GM21529 (cell line): ENCODE measurements at regions not wholly inside any gene's neighbourhood (a gene's known extent, or its start where the extent isn't known, plus 50 kb on each side); places are given as distances from the start of the nearest gene placed in this dataset.
A peak's percentile ranks its signal among the peaks of the same experiment; 100 is the strongest.
"Not testable (repeated sequence)": the region's sequence is repeated elsewhere in the genome, so short reads cannot be mapped to it uniquely, and the experiment has no call there.

Source experiments
- ATAC-seq: cut with Tn5 transposase; IDR thresholded peaks from one replicate; pipeline ENCODE4 v1.9.1; 2021; ENCODE audit not compliant: unreplicated experiment

DNA sequence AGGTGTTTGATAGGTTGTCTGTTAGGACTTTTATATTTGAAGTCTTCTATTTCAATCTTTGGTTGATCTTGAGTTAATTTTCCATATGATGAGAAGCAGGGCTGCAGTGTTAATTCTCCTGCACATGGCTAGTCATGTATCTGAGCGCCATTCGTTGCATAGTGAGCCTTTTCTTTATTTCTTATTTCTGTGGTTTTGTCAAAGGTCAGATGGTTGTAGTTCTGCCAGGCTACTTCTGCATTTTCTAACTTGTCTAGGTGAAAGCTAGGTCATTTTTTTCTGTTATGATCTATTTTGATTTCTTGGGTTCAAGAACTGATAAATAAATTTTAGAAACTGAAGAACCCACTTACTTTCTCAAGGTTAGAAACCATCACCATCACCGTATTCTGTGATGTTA is 56.7 kb downstream of the CCDC74A start:
- ATAC-seq: no peak

DNA sequence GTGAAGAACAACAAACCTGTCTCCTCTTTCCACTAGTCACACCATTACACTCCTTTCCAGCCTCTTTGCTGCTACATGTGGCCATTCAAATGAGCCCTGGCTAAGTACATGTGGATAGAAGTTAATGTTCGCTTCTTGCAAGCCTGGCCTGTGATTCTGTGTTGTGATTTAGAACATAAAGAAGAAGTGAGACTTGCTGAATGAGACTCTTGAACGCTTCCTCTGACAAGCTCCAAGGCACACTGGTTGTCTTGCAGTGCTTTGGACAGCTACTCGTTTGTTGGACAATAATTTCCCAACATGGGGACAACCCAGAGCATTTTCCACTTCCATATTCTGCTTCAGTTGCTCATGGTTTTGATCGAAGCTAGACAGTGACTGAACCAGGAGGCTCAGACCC is 57.3 kb downstream of the CCDC74A start:
- peak; percentile 64 for ATAC-seq

DNA sequence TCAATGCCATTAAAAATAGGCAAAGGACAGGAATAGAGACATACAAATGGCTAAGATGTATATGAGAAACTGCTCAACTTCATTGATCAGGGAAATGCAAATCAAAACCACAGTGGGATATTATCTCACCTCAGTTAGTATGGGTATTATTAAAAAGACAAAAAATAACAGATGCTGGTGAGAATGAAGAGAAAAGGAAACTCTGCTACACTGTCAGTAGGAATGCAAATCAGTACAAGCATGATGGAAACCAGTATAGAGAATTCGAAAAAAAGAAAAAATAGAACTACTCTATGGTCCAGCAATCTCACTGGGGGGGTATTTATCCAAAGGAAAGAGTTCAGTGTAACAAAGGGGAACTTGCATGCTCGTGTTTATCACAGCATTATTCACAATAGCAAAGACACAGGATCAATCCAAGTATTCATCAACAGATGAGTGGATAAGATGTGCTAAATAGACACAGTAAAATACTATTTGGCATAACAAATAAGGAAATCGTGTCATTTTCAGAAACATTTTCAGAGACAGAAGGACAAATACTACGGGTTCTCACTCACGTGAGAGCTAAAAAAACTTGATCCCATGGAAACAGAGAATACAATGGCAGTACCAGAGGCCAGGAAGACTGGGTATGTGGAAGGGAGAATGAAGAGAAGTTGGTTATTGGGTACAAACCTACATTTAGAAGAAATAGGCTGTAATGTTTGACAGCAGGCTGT is 60.6 kb downstream of the CCDC74A start:
- ATAC-seq: peak; percentile 70

DNA sequence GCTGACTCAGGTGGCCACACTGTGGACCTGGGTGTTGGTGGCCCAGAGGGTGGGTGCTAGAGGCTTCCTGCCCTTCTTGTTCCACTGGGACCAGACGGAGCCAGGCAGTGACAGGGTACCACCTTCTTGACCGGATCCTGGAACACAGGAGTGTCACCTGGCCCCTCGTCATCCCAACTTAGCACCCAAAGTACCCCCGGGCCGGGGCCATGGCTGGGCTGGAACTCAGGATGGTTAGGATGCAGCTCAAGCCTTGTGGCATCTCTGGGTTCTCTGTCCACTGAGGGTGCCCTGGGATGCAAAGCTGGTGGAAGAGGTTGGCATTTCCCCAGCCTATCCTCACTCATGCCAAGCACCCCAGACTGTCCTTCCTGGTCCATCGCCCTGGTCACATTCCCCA is 61.4 kb downstream of the CCDC74A start:
- ATAC-seq: not testable (repeated sequence)

DNA sequence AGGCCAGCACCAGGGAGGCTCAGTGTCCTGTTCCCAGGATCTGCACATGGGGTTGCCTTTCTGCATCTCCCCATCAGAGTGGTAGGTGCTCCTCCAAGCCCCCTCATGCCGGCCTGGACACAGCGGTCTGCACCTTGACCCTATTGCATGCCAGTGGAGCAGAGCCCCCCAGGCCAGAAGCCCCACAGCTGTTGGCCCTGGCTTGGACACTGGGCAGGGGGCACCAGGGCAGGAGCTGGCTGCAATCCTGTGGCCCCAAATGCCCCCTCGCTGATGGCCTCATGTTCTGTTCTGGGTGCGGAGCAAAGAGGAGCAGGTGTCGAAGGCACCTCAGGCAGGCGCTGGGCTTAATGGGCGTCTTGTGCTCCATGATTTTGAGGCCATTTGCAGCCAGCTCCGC is 62.7 kb downstream of the CCDC74A start:
- no peak for ATAC-seq

DNA sequence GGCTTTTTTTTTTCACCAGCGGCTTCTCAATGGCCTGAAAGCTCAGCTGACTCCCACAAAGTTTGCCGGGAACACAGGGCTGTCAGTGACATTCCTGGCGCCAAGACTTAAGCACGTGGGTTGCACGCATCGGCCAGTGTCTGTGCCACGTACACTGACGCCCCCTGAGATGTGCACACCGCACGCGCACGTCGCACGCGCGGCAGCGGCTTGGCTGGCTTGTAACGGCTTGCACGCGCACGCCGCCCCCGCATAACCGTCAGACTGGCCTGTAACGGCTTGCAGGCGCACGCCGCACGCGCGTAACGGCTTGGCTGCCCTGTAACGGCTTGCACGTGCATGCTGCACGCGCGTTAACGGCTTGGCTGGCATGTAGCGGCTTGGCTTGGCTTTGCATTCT is 63.2 kb downstream of the CCDC74A start:
- no peak for ATAC-seq

DNA sequence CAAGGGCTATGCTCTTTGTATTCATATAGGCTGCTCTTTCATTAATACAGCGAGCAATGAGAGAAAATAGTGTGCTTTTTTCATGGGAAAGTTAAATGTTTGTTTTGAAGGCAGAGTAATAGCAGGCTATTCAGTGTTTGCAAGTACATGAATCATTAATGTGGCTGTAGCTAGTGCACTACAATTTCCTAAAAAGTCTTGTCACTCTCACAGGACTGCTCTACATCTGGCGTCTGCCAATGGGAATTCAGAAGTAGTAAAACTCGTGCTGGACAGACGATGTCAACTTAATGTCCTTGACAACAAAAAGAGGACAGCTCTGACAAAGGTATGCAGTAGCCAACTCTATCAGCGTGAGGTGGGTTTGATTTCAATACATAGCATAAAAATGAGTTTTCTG is 68.9 kb downstream of the CCDC74A start:
- ATAC-seq: not testable (repeated sequence)

DNA sequence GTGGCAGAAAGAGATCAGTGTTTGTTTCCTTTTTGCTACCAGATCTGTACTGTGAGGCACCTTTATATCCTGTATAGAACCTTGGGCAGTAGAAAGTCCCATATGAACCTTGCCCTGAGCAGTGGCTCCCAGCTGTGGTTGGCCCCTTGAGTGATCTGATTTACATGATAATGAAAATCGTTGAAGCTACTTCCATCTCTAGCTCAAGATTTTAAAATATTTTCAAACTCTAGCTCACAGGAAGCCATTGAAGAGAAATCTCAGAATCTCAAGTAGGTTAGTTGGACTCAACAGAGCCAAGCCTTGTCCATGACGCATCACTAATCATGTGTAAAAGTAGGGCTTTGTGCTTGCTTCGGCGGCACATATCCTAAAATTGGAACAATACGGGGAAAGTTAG is 74.8 kb downstream of the CCDC74A start:
- not testable (repeated sequence) for ATAC-seq

DNA sequence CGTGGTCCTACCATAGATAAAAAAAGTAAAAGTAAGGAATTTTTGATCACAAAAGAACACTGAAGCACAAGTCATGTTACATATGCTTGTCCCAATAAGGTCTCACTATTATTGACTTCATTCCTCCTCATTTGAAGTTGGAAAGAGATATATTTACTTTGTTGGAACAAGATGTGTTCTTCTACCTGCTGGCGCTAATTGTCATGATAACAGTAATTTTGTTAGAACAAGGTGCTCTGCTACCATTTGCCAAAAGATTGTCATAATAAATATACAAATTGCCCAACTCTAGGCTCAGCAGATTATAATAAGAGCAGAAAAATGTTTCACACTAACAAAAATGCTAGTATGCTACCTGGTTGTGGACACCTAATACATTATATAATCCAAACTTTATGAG is 77.0 kb downstream of the CCDC74A start:
- not testable (repeated sequence) for ATAC-seq

DNA sequence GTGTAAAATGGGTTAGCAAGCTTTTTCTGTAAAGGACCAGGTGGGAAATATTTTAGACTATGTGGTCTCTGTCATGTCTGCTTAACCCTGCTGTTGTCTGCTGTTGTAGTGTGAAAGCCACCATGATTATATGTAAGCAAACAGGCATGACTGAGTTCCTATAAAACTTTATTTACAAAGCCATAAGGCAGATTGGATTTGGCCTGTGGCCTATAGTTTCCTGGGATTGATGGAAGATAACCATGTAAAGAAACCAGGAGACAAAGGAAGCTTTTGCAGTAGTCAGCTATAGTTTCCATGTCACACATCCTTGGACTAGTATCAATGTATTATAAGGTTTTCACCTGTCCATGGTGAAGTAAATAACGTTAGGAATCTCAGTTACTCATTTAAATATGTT is 78.7 kb downstream of the CCDC74A start:
- ATAC-seq: not testable (repeated sequence)

DNA sequence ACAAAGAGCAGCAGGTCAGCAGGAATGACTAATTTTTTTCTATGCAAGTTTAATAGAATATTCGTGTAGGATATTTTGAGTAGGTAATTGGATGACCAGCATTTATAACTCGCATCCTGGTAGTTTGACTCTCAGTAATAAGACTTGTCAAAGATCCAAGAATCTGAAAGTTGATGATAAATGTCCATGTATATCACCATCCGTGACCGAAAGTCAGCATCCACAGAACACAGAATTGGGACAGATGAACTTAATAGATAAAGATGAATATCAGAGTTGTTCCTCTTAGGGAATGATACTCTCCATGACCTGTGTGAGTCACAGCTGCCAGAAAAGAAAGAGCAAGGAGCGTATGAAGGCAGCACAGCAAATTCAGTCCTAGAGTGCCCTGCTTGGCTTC is 79.4 kb downstream of the CCDC74A start:
- not testable (repeated sequence) for ATAC-seq

DNA sequence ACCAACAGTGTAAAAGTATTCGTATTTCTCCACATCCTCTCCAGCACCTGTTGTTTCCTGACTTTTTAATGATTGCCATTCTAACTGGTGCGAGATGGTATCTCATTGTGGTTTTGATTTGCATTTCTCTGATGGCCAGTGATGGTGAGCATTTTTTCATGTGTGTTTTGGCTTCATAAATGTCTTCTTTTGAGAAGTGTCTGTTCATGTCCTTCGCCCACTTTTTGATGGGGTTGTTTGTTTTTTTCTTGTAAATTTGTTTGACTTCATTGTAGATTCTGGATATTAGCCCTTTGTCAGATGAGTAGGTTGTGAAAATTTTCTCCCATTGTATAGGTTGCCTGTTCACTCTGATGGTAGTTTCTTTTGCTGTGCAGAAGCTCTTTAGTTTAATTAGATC is 86.9 kb downstream of the CCDC74A start:
- ATAC-seq: not testable (repeated sequence)

DNA sequence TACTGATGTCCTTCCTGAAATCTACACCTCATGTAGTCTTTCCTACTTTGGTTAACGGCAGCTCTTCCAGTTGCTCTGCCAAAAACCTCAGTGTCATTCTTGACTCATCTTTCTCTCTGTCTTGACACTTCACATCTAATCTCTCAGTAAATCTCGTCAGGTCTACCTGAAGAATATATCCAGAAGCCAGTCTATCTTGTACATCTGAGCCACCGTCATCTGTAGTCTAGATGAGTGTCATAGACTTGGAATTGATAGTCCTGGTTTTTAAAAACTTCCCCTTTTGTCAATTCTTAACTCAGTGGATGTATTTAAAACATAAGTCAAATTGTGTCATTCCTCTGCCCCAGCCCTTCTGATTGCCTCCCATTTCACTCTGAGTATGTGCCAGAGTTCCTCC is 90.6 kb downstream of the CCDC74A start:
- not testable (repeated sequence) for ATAC-seq

DNA sequence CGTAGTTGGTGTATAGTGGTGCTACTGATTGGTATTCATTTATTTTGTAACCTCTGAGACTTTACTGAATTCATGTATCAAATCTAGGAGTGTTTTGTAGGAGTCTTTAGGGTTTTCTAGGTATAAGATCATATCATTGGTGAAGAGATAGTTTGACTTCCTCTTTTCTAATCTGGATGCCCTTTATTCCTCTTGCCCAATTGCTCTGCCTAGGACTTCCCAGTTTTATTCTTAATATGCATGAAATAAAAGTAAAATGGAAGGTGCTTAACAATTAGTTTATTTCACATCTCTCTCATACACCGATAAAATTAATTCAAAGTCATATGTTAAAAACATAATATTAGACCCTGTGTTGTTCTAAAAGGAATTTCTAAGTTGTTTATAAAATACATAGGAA is 95.2 kb downstream of the CCDC74A start:
- not testable (repeated sequence) for ATAC-seq

DNA sequence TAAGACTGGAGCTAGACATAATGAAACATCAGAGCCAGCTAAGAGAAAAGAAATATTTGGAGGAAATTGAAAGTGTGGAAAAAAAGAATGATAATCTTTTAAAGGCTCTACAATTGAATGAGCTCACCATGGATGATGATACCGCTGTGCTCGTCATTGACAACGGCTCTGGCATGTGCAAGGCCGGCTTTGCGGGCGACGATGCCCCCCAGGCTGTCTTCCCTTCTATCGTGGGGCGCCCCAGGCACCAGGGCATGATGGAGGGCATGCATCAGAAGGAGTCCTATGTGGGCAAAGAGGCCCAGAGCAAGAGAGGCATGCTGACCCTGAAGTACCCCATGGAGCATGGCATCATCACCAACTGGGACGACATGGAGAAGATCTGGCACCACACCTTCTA is 98.3 kb downstream of the CCDC74A start:
- not testable (repeated sequence) for ATAC-seq

DNA sequence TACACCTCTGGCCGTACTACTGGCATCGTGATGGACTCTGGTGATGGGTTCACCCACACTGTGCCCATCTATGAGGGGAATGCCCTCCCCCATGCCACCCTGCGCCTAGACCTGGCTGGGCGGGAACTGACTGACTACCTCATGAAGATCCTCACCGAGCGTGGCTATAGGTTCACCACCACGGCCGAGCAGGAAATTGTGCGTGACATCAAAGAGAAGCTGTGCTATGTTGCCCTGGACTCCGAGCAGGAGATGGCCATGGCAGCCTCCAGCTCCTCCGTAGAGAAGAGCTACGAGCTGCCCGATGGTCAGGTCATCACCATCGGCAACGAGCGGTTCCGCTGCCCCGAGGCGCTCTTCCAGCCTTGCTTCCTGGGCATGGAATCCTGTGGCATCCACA is 98.9 kb downstream of the CCDC74A start:
- ATAC-seq: not testable (repeated sequence)

DNA sequence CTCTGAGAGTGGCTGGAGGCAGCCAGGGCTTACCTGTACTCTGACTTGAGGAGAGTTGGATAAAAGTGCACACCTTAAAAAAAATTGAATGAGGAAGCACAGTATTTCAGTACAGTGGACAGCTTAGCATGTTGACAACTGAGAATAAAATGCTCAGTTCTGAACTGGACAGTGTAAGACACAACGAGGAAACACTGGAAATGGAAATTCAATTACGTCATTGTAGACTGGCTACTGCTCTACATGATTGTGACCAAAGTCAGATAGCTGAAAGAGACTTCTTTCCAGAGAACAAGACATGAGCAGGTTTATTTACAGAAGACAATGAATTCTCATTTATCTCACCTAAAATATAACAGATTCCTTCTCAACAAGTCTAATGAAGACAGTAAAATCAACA is 100.1 kb downstream of the CCDC74A start:
- ATAC-seq: not testable (repeated sequence)

DNA sequence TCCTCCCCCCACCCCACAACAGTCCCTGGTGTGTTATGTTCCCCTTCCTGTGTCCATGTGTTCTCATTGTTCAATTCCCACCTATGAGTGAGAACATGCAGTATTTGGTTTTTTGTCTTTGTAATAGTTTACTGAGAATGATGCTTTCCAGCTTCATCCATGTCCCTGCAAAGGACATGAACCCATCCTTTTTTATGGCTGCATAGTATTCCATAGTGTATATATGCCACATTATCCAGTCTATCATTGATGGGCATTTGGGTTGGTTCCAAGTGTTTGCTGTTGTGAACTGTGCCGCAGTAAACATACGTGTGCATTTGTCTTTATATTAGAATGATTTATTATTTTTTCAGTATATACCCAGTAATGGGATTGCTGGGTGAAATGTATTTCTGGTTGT is 104.0 kb downstream of the CCDC74A start:
- not testable (repeated sequence) for ATAC-seq

DNA sequence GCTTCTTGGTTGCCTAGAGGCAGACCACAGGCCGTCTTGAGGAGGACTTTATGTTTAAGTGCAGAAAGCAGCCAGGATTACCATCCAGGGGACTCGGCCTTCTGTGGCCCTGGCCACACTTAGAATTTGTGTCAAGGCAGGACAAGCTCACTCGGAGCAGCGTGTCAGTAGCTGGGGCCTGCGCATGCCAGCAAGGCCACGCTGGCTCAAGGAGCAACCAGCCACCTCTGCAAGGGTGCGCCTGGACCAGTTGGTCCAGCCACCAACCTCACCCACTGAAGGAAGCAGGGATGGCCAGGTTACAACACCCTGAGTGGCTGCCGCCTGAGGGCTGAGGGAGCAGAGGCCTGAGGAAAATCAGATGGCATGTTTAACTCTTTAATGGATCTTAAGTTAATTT is 105.7 kb downstream of the CCDC74A start:
- not testable (repeated sequence) for ATAC-seq

DNA sequence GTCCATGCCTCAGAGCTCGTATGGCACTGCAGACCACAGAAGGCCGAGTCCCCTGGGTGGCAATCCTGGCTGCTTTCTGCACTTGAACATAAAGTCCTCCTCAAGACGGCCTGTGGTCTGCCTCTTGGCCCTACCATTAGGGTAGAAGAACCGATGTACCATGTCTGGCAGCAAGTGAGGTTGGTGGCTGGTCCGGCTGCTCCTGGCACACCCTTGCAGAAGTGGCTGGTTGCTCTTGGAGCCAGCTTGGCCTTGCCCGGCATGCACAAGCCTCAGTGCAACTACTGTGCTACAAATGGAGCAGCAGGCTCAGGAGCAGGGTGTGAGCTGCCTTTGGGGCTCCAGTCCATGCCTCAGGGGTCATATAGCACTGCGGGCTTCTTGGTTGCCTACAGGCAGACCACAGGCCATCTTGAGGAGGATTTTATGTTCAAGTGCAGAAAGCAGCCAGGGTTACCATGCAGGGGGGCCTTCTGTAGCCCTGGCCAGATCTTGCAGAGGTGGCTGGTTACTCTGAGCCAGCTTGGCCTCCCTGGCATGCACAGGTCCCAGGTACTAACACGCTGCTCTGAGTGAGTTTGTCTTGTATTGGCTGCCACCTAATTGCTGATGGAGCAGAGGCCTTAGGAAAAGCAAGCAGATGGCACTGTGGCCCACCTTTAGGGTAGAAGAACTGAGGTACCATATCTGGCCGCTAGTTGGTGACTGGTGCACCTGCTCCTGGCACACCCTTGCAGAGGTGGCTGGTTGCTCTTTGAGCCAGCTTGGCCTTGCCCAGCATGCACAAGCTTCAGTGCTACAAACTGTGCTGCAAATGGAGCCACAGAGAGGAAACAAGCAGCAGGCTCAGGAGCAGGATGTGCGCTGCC is 106.4 kb downstream of the CCDC74A start:
- not testable (repeated sequence) for ATAC-seq

DNA sequence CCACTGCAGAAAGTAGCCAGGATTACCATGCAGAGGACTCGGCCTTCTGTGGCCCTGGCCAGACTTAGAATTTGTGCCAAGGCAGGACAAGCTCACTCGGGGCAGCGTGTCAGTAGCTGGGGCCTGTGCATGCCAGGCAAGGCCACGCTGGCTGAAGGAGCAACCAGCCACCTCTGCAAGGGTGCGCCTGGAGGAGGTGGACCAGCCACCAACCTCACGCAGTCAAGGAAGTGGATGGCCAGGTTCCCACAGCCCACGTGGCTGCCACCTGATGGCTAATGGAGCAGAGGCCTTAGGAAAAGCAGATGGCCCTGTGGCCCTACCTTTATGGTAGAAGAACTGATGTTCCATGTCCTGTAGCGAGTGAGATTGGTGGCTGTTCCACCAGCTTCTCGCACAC is 107.9 kb downstream of the CCDC74A start:
- no peak for ATAC-seq

DNA sequence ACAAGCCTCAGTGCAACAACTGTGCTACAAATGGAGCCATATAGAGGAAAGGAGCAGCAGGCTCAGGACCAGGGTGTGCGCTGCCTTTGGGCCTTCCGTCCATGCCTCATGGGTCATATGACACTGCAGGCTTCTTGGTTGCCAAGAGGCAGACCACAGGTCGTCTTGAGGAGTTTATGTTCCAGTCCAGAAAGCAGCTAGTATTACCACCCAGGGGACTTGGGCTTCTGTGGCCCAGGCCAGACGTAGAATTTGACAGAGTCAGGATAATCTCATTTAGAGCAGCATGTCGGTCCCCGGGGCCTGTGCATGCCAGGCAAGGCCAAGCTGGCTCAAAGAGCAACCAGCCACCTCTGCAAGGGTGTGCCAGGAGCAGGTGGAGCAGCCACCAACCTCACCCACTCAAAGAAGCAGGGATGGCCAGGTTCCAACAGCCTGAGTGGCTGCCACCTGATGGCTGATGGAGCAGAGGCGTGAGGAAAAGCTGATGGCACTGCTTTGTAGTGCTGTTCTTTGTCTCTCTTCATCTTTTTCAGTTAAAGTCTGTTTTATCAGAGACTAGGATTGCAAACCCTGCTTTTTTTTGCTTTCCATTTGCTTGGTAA is 109.1 kb downstream of the CCDC74A start:
- ATAC-seq: not testable (repeated sequence)
